TTC549 (cell line): ENCODE measurements at regions not wholly inside any gene's neighbourhood (a gene's known extent, or its start where the extent isn't known, plus 50 kb on each side); places are given as distances from the start of the nearest gene placed in this dataset.

Source experiments
- FAIRE-seq: peaks from 2 replicates; lab custom pipeline; 2012; peaks lifted over from hg19 to GRCh38; lab: Jason Lieb, UNC

DNA sequence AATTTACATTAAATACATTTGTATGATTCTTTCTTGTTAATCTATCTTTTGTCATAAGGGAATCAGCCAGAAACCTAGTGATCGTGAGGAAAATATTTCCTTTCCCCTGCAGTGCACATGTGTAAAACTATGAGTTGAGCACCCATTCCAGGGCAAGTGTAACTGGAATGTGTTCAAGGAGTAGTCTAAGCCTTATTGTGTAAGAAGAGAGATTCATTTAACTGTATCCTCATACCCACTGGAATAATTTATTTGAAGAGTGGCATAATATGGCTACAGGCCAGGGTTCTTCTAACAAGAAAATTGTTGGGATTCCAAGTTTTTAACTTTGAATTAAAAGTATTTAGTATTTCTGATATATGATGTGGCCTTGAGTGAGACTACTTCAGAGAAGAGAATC is 1692.7 kb downstream of the EFNA5 start:
- FAIRE-seq: no peak

DNA sequence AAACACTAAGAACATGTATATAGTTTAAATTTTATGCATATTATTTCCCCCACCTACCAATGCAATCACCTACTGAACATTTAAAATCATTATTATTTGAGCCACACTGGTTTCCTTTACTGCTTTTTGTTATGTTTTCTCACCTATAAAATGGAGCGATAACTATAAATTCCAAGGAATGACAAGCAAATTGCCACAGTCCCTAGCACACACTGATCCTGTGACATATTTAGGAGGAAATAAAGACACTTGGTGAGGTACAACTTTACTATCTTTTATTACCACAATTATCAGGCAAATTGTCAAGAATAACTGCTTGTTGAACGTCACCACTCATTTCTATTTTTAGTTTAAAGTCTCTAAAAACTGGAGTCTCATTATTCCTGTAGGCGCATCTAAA is 1693.6 kb downstream of the EFNA5 start:
- FAIRE-seq: no peak

DNA sequence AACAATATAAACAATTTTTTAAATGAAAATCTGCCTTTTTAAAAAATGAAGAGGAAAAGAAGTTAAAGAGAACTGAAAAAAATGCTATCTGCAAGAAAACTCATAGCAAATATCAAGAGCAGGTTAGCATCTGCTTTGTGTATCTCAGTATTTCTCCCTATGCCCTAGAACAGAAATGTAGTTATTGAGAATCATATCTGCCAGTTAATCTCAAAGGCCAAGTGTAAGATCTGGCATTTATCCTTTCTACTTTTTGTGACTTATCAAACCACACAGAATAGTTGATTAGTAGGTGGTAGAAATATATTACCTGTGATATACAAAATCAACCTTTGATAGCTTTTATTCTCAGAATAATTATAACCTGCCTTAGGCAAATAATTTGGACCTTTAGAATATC is 1699.8 kb downstream of the EFNA5 start:
- FAIRE-seq: no peak

DNA sequence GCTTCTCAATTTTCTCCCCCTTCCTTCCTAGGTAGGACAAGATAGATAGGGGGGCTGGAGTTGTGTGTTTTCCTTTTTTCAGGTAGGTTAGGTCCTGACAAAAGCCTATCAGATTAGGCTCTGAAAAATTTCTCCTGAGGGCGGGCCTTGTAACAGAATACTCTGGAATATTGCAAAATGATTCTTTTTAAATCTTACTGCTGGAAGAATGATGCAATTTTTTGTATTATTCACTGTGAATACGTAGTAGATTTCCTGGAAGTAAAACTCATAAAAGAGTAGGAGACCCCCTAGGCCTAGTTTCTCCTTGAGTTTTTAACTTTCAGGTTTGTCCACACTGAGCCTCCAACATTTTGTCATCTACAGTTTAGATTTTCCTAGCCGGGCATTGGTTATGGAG is 1701.8 kb downstream of the EFNA5 start:
- no peak for FAIRE-seq

DNA sequence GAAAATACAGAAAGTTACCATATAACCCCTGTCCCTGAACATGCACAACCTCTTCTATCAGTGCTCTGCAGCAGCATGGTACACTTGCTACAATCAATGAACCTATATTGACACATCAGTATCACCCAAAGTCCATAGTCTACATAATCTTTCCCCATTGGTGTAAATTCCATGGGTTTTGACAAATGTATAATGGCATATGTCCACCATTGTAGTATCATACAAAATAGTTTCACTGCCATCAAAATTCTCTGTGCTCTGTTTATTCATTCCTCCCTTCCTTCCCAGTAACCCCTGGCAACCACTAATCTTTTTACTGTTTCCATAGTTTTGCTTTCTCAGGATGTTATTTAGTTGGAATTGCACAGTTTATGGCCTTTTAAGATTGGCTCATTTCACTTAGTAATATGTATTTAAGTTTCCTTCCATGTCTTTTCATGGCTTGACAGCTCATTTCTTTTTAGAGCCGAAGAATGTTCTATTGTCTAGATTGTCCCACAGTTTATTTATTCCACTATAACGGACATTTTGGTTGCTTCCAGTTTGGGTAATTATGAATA is 1707.0 kb downstream of the EFNA5 start:
- no peak for FAIRE-seq

DNA sequence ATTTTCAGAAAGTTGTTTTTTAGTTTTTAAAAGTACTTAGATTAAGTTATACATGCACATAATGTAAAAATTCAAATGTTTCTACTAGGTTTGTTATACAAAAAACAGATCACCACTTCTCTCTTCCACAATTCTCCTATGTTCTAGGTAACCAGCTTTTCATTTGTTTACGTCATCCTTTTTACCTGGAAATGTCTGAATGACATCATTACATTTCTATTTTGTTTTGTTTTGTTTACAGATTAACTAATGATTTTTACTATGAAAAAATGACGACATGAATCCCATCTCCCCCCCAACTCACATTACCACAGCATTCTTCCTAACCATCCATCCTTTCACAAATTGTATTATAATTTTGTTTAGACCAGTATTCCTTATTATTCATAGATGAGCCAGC is 1709.2 kb downstream of the EFNA5 start:
- no peak for FAIRE-seq

DNA sequence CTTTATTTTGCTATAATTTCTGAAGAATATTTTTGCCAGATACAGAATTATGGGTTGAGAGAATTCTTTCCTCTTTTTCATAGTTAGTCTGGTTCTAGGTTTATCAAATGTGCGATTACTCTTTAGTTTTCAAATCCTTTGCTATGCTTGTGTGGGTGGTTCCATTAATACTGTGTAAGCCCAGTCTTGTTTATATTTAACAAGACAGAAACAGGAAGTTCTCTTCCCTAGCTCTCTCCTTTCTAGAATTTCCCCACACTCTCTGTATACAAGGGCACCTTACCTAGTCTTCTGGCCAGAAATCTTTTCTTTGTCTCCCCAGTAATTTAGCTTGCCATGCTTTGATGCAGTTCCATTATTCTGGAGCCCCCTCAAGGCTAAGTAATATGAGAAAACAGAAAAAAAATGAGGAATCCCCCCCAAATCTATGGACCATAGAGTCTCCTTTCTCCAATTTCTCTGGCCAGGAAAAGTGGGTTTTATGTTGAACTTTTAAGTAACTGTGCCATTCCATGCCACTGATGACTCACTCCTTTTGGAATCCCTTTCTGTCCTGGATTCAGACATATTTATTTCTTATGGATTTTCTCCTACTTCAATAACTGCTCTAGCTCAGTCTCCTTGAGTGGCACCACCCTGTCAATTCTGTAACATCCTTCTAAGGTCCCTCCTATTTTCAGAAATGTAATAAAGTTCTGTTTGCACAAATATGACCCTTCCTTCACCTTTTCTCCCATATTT is 1714.1 kb downstream of the EFNA5 start:
- FAIRE-seq: no peak

DNA sequence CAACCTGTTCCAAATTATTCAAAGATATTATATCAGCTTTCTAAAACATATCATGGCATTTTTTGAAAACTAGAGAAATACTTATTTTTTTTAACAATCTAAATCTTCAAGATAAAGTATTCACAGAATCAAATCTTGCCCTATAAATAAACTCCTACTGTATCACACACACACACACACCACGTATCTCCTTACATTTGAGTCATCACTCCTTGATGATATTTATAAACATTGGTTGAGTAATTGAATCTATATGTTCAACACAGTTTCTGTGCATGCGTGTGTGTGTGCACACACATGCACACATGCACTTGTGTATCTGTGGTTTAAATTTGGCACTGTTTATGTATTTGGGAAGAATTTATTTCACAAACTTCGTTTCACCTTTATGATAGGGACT is 1716.4 kb downstream of the EFNA5 start:
- no peak for FAIRE-seq

DNA sequence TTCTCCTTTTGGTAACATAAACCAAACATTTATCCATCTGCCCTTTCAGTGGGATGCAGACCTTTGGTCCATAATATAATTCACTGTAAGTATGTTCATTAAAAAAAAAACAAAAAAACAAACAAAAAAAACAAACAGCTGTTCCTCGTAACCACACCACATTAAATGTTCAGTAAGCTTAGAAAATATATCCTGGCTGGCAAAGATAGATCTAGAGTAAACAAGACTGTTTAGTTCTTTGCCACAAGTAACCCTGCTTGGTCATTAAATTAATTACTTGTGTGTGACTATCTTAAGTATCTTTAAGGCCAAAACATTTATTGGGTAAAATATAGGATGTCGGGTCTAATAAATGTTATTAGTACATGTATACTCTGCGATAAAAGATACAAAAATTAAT is 1717.1 kb downstream of the EFNA5 start:
- no peak for FAIRE-seq

DNA sequence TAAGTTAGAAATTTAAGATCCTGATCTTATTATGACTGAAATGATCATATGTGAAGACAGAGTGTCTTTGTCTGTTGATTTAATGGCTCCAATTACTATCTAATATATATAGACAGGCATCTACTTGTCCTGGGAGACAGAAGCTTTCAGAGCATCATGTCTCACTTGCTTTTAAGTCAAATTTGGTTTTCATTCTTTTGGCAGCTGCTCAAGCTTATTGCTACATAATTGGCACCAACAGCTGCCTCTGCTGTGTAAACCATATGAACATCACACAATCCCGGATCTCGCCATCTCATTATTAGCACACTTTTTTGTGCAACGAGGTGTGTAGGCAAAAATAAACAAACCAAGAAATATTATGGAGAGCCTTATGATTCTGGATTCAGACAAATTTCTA is 1717.9 kb downstream of the EFNA5 start:
- no peak for FAIRE-seq

DNA sequence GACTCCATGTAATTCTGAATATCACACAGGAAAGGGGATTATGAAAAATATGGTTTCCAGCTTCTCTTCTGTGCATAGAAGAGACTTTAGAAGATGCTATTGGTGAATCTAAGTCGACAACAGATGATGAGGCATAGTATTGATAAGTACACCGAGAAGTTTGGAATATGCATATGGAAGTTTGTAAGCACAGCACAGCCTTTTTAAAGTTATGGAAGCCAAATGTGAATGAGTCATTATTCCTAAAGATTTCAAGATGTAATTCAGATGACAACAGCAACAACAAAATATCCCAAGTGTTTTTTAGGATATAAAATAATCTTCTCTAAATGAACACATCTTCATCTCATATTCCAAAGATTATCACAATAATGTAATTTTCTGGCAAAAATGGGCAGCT is 1723.3 kb downstream of the EFNA5 start:
- no peak for FAIRE-seq

DNA sequence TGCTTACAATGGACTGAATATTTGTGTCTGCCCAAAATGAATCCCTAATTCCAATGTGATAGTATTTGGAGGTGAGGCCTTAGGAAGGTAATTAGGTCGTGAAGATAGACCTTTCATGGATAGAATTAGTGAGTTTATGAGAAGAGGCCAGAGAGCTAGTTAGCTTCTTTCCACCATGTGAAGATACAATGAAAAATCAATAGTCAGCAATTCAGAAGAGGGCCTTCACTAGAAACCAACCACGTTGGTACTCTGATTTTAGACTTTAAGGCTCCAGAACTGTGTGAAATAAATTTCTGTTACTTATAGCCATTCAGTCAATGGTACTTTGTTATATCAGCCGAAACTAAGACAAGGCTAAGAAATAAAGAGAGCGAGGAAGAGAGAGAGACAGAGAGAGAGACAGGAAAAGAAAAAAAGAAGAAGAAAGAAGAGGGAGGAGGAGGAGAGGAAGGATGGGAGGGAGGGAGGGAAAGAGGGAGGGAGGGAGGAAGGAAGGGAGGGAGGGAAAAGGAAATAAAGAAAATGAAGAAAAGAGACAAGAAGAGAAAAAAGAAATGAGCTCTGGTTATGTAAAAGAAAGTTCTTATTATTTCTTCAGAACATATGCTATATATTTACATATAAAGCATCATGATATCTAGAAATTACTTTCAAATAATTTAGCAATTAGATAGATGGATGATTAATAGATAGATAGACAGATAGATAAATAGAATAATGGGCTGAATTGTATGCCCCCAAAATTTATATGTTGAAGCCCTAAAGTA is 1725.3 kb downstream of the EFNA5 start:
- FAIRE-seq: no peak

DNA sequence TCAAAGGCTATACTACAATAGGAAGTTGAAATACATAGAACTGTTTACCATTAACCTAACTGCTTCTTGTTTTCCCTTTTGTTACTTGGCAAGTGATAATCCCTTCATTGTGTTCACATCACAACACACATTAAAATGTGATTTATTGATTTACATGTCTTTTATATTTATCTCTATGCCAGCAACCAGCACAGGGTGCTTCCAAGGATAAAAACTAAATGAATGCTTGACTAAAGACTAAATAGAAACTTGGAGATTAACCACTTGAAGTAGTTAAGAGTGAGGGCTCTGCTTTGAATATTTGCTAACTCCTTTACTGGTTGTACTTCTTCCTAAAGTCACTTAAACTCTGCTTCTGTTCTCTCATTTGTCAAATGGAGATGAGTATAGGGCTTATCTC is 1730.6 kb downstream of the EFNA5 start:
- no peak for FAIRE-seq

DNA sequence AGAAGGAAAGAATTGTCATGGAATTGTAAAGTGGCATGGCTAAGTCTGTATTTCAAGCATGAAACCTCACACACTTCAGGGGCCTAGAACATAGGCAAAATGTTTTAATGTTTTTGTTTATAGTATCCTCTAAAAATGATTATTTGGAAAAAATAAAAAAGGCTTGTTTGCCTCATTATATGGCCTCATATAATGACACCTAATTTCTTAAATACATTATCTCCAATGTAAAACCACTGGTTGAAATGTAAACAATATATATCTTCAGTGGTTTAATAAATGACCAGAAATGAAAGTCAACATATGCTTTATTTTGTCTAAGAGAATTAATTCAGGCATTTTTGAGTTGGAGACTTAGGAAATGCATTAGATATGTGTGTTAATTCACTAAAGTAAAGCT is 1736.6 kb downstream of the EFNA5 start:
- FAIRE-seq: no peak

DNA sequence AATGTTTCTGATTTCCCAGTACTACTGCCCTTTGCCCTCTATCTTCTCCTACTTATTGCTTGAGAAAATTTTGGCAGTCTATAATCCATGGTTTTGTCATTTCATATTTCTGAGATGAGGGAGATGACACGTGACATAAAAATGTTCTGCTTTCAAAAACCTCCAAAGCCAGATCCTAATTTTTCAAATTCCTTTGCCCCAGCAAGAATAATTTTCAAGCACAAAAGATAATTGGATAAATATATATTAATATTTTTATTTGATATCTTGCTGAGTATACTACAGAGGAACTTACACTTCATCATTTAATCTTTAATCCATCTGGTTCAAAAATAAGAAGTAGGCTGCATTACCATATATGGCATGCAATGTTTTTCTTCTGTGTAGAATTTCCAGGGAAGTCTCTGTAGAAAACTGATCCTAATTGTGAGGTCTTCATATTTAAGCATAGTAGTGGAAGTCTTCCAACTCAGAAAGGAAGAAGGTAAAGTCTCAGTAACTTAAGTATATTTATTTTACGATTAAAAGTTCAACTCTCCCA is 1738.8 kb downstream of the EFNA5 start:
- FAIRE-seq: no peak

DNA sequence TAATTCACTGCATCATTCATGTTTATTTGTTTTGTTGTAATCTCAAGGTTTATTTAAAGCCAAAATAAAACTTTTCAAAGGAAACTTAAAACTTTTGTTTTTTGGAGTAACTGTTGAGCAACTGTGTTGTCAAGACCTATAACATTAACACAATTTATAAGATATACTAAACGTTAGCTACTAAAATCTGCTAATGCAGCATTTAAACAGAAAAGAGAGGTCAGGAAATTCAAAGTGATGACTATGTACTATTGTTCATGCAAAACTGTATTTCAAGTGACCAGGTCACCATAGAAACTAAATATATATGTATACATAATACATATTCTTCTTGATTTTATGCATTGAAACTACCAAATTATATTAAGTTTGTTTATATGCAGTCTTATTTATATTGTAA is 1740.9 kb downstream of the EFNA5 start:
- no peak for FAIRE-seq

DNA sequence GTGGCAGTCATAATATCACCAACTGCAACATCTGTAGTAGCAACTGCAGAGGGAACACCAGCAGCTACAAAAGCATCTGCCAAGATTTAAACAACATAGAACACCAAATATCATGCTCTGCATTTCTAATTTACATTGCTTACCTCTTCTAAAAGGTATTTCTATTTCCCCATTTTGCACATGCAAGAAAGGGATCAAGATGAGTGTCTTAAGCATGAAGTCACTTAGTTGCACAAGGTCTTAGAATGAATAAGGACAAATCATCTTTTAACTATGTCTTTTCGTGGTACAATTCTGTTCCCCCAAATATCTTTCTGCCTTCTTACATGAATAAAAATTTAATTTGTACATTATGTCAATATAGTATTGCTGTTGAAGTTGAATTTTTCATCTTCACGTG is 1746.4 kb downstream of the EFNA5 start:
- FAIRE-seq: no peak

DNA sequence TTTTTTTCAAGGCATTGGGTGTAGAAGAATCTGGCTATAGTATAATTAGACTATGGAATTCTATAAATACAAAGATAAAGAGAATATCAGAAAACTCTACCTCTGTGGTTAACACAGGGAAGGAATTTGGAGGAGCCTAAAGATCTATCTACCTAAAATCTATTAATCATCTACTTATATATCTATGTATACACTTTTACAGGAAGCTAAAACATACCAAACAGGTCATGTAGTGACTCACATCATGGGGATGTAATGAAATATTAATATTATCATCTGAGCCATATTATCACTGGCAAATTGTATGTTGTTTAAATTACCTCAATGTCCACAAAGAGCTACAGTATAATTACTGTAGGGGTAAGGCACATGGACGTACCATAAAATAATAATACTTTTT is 1748.2 kb downstream of the EFNA5 start:
- FAIRE-seq: no peak

DNA sequence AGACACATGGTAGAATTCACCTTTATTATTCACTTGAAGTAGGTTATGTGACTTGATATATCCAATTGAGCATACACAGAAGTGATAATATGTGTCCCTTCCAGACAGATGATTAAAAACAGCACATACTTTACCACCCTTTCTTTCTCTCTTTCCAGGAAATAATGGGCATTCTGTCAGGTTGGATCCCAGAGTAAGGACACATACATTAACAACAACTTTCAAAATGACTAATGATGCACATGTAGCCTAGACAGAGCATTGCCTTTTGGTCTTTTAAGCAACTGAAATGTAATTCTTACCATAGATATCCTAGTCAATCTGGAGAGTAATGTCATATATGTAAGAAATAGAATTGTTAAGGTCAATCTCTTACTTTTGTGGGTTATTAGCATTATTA is 1748.7 kb downstream of the EFNA5 start:
- no peak for FAIRE-seq

DNA sequence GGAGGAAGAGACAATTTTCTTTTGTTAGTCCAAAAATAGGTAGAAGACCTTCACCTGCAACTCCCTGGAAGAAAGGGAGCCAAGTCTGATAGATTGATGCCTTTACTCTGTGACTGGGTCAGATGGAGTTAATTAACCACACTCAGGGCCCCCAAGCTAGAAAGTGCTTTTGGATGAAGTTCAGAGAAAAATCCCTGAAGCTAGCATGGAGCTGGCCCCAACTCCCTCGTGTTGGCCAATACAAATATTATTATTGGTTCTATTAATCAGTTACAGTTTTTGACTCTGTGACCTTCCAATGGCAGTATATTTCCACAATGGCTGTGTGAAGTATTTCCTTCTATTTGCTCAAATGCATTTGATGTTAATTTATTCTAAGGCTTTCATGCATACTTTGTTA is 1753.5 kb downstream of the EFNA5 start:
- no peak for FAIRE-seq

DNA sequence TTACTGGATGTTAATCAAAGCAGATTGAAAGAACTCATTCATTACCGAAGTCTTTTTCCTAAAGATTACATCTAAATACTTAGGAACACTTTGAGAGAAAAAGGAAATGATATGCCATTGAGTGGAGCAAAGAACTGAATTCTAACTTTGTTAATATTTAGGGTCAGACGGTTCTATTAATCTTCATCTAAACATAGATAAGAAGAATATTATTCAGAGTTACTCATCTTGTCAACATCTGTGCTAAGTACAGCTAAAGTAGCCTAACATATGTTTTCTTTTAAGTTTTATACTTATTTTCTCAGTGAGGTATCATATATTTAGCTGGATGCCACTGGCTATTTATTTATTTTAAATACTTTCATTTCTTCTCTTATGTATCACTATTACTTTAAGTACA is 1763.7 kb downstream of the EFNA5 start:
- no peak for FAIRE-seq

DNA sequence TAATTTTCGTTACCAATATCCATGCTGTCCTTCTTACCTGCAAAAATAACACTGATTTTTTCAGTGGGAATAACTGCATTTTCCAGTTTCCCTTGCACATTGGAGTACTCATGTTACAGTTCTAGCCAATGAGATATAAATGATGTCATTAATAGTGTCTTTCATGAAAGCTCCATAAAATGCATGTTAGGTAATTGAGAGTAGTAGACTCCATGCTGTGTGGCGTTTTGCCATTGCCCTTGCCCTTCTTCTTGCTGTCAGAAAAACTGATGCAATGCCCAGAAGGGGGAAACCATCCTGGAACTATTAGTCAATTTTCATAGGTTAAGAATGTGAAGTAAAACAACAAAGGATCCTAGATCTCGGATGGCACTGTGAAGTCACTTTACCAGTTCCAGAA is 1765.3 kb downstream of the EFNA5 start:
- no peak for FAIRE-seq

DNA sequence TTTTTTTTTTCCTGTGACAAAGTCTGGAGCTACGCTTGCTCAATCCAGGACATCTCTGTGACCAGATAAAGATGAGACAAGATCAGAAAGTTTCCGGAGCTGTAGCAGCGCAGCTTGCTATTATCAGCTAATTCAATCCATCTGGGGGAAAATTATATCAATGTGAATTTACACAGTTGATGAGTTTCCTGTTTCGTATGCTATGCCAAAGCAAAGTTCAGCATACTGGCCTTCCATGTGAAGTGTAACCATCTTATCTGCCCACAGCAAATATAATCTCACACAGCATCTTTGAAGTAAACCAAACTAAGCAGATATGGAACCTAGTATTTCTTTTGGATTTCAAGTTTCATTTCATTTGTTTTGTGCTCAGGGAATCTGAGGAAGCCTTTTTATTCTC is 1767.7 kb downstream of the EFNA5 start:
- FAIRE-seq: no peak

DNA sequence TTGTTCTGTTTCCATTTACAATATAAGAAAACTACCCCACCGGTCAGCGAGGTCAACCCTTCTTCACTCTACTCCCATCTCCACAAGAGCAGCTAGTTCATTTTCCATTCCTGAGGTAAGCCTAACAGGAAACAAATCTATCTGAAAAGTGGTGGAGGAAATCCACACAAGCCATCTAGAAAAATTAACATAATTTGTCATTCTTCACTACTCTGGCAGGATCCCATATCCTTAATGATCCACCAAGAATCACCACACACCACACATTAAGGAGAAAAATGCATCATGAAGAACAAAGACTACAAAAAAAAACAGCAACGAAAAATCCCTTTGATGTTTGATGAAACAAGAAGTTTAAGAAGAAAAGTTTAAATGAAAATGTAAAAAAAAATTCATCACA is 1771.0 kb downstream of the EFNA5 start:
- FAIRE-seq: no peak
